H54 (cell line): ENCODE measurements at regions not wholly inside any gene's neighbourhood (a gene's known extent, or its start where the extent isn't known, plus 50 kb on each side); places are given as distances from the start of the nearest gene placed in this dataset.
"Not testable (repeated sequence)": the region's sequence is repeated elsewhere in the genome, so short reads cannot be mapped to it uniquely, and the experiment has no call there.

Source experiments
- DNase-seq: peaks from one replicate; pipeline ENCODE4 v3.0.0; 2011; ENCODE audit warnings: low spot score, mixed read lengths; ENCODE audit not compliant: insufficient read length
- FAIRE-seq: peaks from 3 replicates; lab custom pipeline; 2011; peaks lifted over from hg19 to GRCh38; lab: Jason Lieb, UNC
- POLR2A ChIP-seq: IDR thresholded peaks from 2 replicates; pipeline ENCODE4 v1.6.1; 2011; ENCODE audit warnings: low read depth, mild to moderate bottlenecking, low read length

- peak; percentile 71 for DNase-seq
- TF ChIP-seq POLR2A = peak; percentile 38; the same call in 1 of the 2 replicates
Observed at GRCh38 chr3:153221748-153222162, 59.7 kb downstream of the RAP2B start.

GRCh38 chr3:153226877-153227276 lies 64.9 kb downstream of the RAP2B start:
- not testable (repeated sequence) for DNase-seq, FAIRE-seq

More at GRCh38 chr3:153221748-153222162, 59.7 kb downstream of the RAP2B start:
- FAIRE-seq = peak; percentile 99

GRCh38 chr3:153230427-153230826 lies 68.4 kb downstream of the RAP2B start:
- DNase-seq, FAIRE-seq: not testable (repeated sequence)

GRCh38 chr3:153231245-153231644 lies 69.2 kb downstream of the RAP2B start:
- not testable (repeated sequence) for FAIRE-seq, DNase-seq

- not testable (repeated sequence) for FAIRE-seq, DNase-seq
Observed at GRCh38 chr3:153232050-153232752, 70.2 kb downstream of the RAP2B start.

- FAIRE-seq (no peak), DNase-seq (no peak)
- TF ChIP-seq POLR2A = no peak
Observed at GRCh38 chr3:153232851-153233271, 70.8 kb downstream of the RAP2B start.

GRCh38 chr3:153233986-153234385 lies 72.0 kb downstream of the RAP2B start:
- no peak for DNase-seq
- TF ChIP-seq POLR2A = no peak
- FAIRE-seq = no peak

GRCh38 chr3:153242896-153243295 lies 80.9 kb downstream of the RAP2B start:
- FAIRE-seq = no peak
- DNase-seq = no peak
- no peak for TF ChIP-seq POLR2A

- no peak for TF ChIP-seq POLR2A
- DNase-seq (no peak), FAIRE-seq (peak; percentile 27)
Observed at GRCh38 chr3:153244961-153245360, 82.9 kb downstream of the RAP2B start.

GRCh38 chr3:153245661-153246060 lies 83.6 kb downstream of the RAP2B start:
- no peak for FAIRE-seq
- TF ChIP-seq POLR2A = no peak
- no peak for DNase-seq

- TF ChIP-seq POLR2A = no peak
- FAIRE-seq (no peak), DNase-seq (no peak)
Observed at GRCh38 chr3:153246331-153246730, 84.3 kb downstream of the RAP2B start.

- no peak for DNase-seq
Observed at GRCh38 chr3:153246806-153247205, 84.8 kb downstream of the RAP2B start.

GRCh38 chr3:153247331-153248330 lies 85.6 kb downstream of the RAP2B start:
- TF ChIP-seq POLR2A = no peak
- FAIRE-seq (no peak), DNase-seq (no peak)

More at GRCh38 chr3:153246806-153247205, 84.8 kb downstream of the RAP2B start:
- no peak for TF ChIP-seq POLR2A
- FAIRE-seq = no peak

- not testable (repeated sequence) for DNase-seq, FAIRE-seq
Observed at GRCh38 chr3:153248835-153249234, 86.8 kb downstream of the RAP2B start.

- DNase-seq (no peak), FAIRE-seq (no peak)
- no peak for TF ChIP-seq POLR2A
Observed at GRCh38 chr3:153249906-153250305, 87.9 kb downstream of the RAP2B start.
